Body of pancreas (tissue), 4 donors: ENCODE measurements at regions not wholly inside any gene's neighbourhood (a gene's known extent, or its start where the extent isn't known, plus 50 kb on each side); places are given as distances from the start of the nearest gene placed in this dataset.

Experiments used
- POLR2A ChIP-seq, 3 donors: fragments of 450-650 bp; IDR thresholded peaks; one replicate each; pipeline ENCODE4 v1.6.1; 2016; ENCODE audit warnings: antibody characterized with exemption in 3 of 3, mild to moderate bottlenecking in 2 of 3
- TF ChIP-seq, protein P1 (sequence below), 7 experiments: fragments of 450-650 bp in 4 of 7; fragments of 200-600 bp in 3 of 7; sonication (generic) in 3 of 7; IDR thresholded peaks; one replicate each; pipeline ENCODE4 v1.5.1; 2016 to 2019; ENCODE audit warnings: antibody characterized with exemption in 7 of 7

DNA sequence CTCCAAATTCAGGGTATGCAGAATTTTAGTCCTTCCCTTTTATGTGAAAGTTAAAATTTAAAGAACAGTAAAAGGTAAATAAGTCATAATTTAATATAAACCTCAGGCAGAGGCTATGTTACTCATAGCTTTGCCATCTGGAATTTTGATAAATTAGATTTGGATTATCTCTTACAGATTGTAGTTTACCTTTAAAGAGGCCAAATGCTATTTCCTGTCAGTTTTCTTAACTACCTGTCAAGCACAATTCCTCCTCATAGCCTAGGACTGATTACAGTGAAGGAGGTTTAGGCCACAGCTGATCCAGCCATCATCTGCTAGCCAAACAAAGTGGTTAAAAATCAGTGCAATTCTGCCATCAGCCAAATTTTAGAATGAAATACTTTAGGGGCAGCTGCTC lies 128.1 kb downstream of the MFAP3L start:
- TF ChIP-seq, protein P1, sequence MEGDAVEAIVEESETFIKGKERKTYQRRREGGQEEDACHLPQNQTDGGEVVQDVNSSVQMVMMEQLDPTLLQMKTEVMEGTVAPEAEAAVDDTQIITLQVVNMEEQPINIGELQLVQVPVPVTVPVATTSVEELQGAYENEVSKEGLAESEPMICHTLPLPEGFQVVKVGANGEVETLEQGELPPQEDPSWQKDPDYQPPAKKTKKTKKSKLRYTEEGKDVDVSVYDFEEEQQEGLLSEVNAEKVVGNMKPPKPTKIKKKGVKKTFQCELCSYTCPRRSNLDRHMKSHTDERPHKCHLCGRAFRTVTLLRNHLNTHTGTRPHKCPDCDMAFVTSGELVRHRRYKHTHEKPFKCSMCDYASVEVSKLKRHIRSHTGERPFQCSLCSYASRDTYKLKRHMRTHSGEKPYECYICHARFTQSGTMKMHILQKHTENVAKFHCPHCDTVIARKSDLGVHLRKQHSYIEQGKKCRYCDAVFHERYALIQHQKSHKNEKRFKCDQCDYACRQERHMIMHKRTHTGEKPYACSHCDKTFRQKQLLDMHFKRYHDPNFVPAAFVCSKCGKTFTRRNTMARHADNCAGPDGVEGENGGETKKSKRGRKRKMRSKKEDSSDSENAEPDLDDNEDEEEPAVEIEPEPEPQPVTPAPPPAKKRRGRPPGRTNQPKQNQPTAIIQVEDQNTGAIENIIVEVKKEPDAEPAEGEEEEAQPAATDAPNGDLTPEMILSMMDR (IDR thresholded peaks at IDR 0.05), result no peak
- no peak for TF ChIP-seq POLR2A (IDR thresholded peaks at IDR 0.05)
